ENCODE measurements at regions not wholly inside any gene's neighbourhood (a gene's known extent, or its start where the extent isn't known, plus 50 kb on each side); places are given as distances from the start of the nearest gene placed in this dataset.

- DNase-seq (ENCODE audit: low read depth) (no peak), FAIRE-seq (no peak)
- no peak overlapping the region for H3K4me3 ChIP-seq (ENCODE audit: low read depth, low read length)
- TF ChIP-seq CTCF (IDR thresholded peaks at IDR 0.05; ENCODE audit: insufficient read depth, low read length, severe bottlenecking): no peak
- no peaks in the 10 kb centered on the region for H3K36me3 ChIP-seq (ENCODE audit: control insufficient read depth, insufficient read depth, low read length)
- H3K27me3 ChIP-seq (ENCODE audit: control insufficient read depth, insufficient read depth, low read length): no peaks in the 10 kb centered on the region
These were observed 288.8 kb upstream of the LMCD1 start for GRCh38 chr3:8212794-8213193.

- Histone ChIP-seq H3K36me3 (ENCODE audit: control insufficient read depth, insufficient read depth, low read length) (no peaks in the 10 kb centered on the region), H3K4me3 (ENCODE audit: low read depth, low read length) (no peak overlapping the region), H3K27me3 (ENCODE audit: control insufficient read depth, insufficient read depth, low read length) (no peaks in the 10 kb centered on the region)
- FAIRE-seq (no peak), DNase-seq (ENCODE audit: low read depth) (no peak)
- TF ChIP-seq CTCF (IDR thresholded peaks at IDR 0.05; ENCODE audit: insufficient read depth, low read length, severe bottlenecking): no peak
These were observed 288.3 kb upstream of the LMCD1 start for GRCh38 chr3:8213286-8213685.

- FAIRE-seq: no peak
- Histone ChIP-seq H3K27me3 (ENCODE audit: control insufficient read depth, insufficient read depth, low read length) (no peaks in the 10 kb centered on the region), H3K36me3 (ENCODE audit: control insufficient read depth, insufficient read depth, low read length) (no peaks in the 10 kb centered on the region), H3K4me3 (ENCODE audit: low read depth, low read length) (no peak overlapping the region)
- no peak for DNase-seq (ENCODE audit: low read depth)
- no peak for TF ChIP-seq CTCF (IDR thresholded peaks at IDR 0.05; ENCODE audit: insufficient read depth, low read length, severe bottlenecking)
These were observed 285.8 kb upstream of the LMCD1 start for GRCh38 chr3:8215821-8216220.

GRCh38 chr3:8218353-8218940 is 283.2 kb upstream of the LMCD1 start:
- Histone ChIP-seq H3K27me3 (ENCODE audit: control insufficient read depth, insufficient read depth, low read length) (no peaks in the 10 kb centered on the region), H3K4me3 (ENCODE audit: low read depth, low read length) (no peak overlapping the region), H3K36me3 (ENCODE audit: control insufficient read depth, insufficient read depth, low read length) (no peaks in the 10 kb centered on the region)
- FAIRE-seq: no peak
- TF ChIP-seq CTCF (IDR thresholded peaks at IDR 0.05; ENCODE audit: insufficient read depth, low read length, severe bottlenecking): no peak
- DNase-seq (ENCODE audit: low read depth): no peak

GRCh38 chr3:8220291-8220690 is 281.3 kb upstream of the LMCD1 start:
- TF ChIP-seq CTCF (IDR thresholded peaks at IDR 0.05; ENCODE audit: insufficient read depth, low read length, severe bottlenecking): no peak
- no peaks in the 10 kb centered on the region for H3K27me3 ChIP-seq (ENCODE audit: control insufficient read depth, insufficient read depth, low read length)
- no peak overlapping the region for H3K4me3 ChIP-seq (ENCODE audit: low read depth, low read length)
- FAIRE-seq: no peak
- no peaks in the 10 kb centered on the region for H3K36me3 ChIP-seq (ENCODE audit: control insufficient read depth, insufficient read depth, low read length)
- DNase-seq (ENCODE audit: low read depth): peak; percentile 82

GRCh38 chr3:8223766-8224165 is 277.9 kb upstream of the LMCD1 start:
- Histone ChIP-seq H3K4me3 (ENCODE audit: low read depth, low read length) (no peak overlapping the region), H3K27me3 (ENCODE audit: control insufficient read depth, insufficient read depth, low read length) (no peaks in the 10 kb centered on the region), H3K36me3 (ENCODE audit: control insufficient read depth, insufficient read depth, low read length) (no peaks in the 10 kb centered on the region)
- FAIRE-seq (no peak), DNase-seq (ENCODE audit: low read depth) (peak; percentile 8)
- no peak for TF ChIP-seq CTCF (IDR thresholded peaks at IDR 0.05; ENCODE audit: insufficient read depth, low read length, severe bottlenecking)

Measured in bronchial epithelial cell (primary cell).